OCI-LY7 (cell line): ENCODE measurements at regions not wholly inside any gene's neighbourhood (a gene's known extent, or its start where the extent isn't known, plus 50 kb on each side); places are given as distances from the start of the nearest gene placed in this dataset.

Experiments
- BruUV-seq: library from RNA; stranded (reverse); fragments of 400-500 nt; replicated peaks from 2 replicates; lab custom pipeline; 2021; lab: Mats Ljungman, UMichigan
- CTCF ChIA-PET: fragments of 300-600 bp; sonication (Branson Sonifier 250); formaldehyde crosslinking; loops from one replicate; lab custom pipeline; 2022; ENCODE audit warnings: antibody characterized with exemption; ENCODE audit not compliant: unreplicated experiment; lab: Charles Lee
- POLR2A ChIA-PET: fragments of 300-600 bp; sonication (Branson Sonifier 250); formaldehyde crosslinking; loops from one replicate; lab custom pipeline; 2022; ENCODE audit warnings: antibody characterized with exemption; lab: Charles Lee
- DNase-seq: peaks from one replicate; pipeline ENCODE4 v3.0.0-alpha.2; 2015; ENCODE audit warnings: low spot score
- H2AFZ ChIP-seq: fragments of 200-600 bp; sonication (generic), shearing (Covaris generic); 2 replicates; pipeline ENCODE4 v1.6.1; 2014; ENCODE audit warnings: mild to moderate bottlenecking, antibody characterized with exemption, low read length, moderate library complexity
- H3K27ac ChIP-seq: fragments of 200-600 bp; sonication (generic); 2 replicates; pipeline ENCODE4 v1.5.1; 2014; ENCODE audit warnings: mixed run types, low read depth, mild to moderate bottlenecking, moderate library complexity, low read length, inconsistent platforms; ENCODE audit not compliant: poor library complexity, severe bottlenecking
- H3K36me3 ChIP-seq: fragments of 200-600 bp; sonication (generic); 2 replicates; pipeline ENCODE4 v1.6.1; 2014; ENCODE audit warnings: mild to moderate bottlenecking, antibody characterized with exemption, low read length, moderate library complexity, mixed read lengths; ENCODE audit not compliant: insufficient read depth
- H3K4me1 ChIP-seq: fragments of 200-600 bp; sonication (generic); 2 replicates; pipeline ENCODE4 v1.5.1; 2014; ENCODE audit warnings: mild to moderate bottlenecking, low read length; ENCODE audit not compliant: insufficient read depth, poor library complexity, severe bottlenecking
- H3K4me2 ChIP-seq: fragments of 200-600 bp; sonication (generic); 2 replicates; pipeline ENCODE4 v1.6.1; 2014; ENCODE audit warnings: mild to moderate bottlenecking, low read length
- H3K4me3 ChIP-seq: fragments of 200-600 bp; sonication (generic); 2 replicates; pipeline ENCODE4 v1.5.1; 2014; ENCODE audit warnings: mild to moderate bottlenecking, low read depth, low read length; ENCODE audit not compliant: poor library complexity, severe bottlenecking
- H3K79me2 ChIP-seq: fragments of 200-600 bp; sonication (generic); 2 replicates; pipeline ENCODE4 v1.6.1; 2016; ENCODE audit warnings: low read depth, mild to moderate bottlenecking, low read length, moderate library complexity, mixed read lengths; ENCODE audit not compliant: insufficient read depth
- H3K9me2 ChIP-seq: fragments of 200-600 bp; sonication (generic); 2 replicates; pipeline ENCODE4 v1.6.1; 2016; ENCODE audit warnings: mild to moderate bottlenecking, low read length, mixed read lengths; ENCODE audit not compliant: insufficient read depth
- H3K9me3 ChIP-seq: fragments of 200-600 bp; sonication (generic); 2 replicates; pipeline ENCODE4 v1.6.1; 2014; ENCODE audit warnings: mild to moderate bottlenecking, mixed run types, low read length, mixed read lengths
- H4K20me1 ChIP-seq: fragments of 200-600 bp; sonication (generic); 2 replicates; pipeline ENCODE4 v1.6.1; 2014; ENCODE audit warnings: mild to moderate bottlenecking, antibody characterized with exemption, low read length, moderate library complexity, mixed read lengths; ENCODE audit not compliant: insufficient read depth
- CTCF ChIP-seq: fragments of 200-600 bp; sonication (generic); conservative IDR thresholded peaks from 2 replicates; pipeline ENCODE4 v1.5.1; 2014; ENCODE audit warnings: mild to moderate bottlenecking, antibody characterized with exemption, low read length, moderate library complexity, mixed read lengths
- EZH2phosphoT487 ChIP-seq: fragments of 200-600 bp; sonication (generic); IDR thresholded peaks from 2 replicates; pipeline ENCODE4 v1.6.1; 2018; ENCODE audit warnings: low read depth, borderline replicate concordance, mild to moderate bottlenecking, mixed run types, antibody characterized with exemption, low read length, moderate library complexity, mixed read lengths
- intact Hi-C: fragments of 100-400 bp; cut with micrococcal nuclease; formaldehyde crosslinking; loops from one replicate; pipeline ENCODE4 v1.10.0; 2022; ENCODE audit not compliant: unreplicated experiment

GRCh38 chr5:74945561-74946165, 79.5 kb upstream of the FAM169A start:
- H3K27ac ChIP-seq: no peak overlapping the region
- H3K9me3 ChIP-seq: no peaks in the 10 kb centered on the region
- H4K20me1 ChIP-seq: no peaks in the 10 kb centered on the region
- H3K4me2 ChIP-seq: no peak overlapping the region
- H3K4me1 ChIP-seq: no peaks in the 10 kb centered on the region
- no peaks in the 10 kb centered on the region for H3K36me3 ChIP-seq
- no TSS peak for BruUV-seq
- H2AFZ ChIP-seq: no peak overlapping the region
- ChIA-PET POLR2A (no interaction called here), CTCF (no interaction called here)
- 0 out of 2 replicates have a peak, but pooled peaks cover 3% of the 10 kb centered on the region for H3K9me2 ChIP-seq
- DNase-seq: no peak
- TF ChIP-seq EZH2phosphoT487 (no peak), CTCF (no peak)
- intact Hi-C loops: no loop called here
- no peak overlapping the region for H3K4me3 ChIP-seq
- no peaks in the 10 kb centered on the region for H3K79me2 ChIP-seq

- H3K4me2 ChIP-seq: no peak overlapping the region
- no TSS peak for BruUV-seq
- intact Hi-C loops: no loop called here
These were observed 77.7 kb upstream of the FAM169A start for GRCh38 chr5:74943905-74944304.

More at GRCh38 chr5:74943905-74944304, 77.7 kb upstream of the FAM169A start:
- Histone ChIP-seq H3K9me2 (0 out of 2 replicates have a peak, but pooled peaks cover 3% of the 10 kb centered on the region), H3K4me1 (no peaks in the 10 kb centered on the region), H3K36me3 (no peaks in the 10 kb centered on the region), H2AFZ (no peak overlapping the region), H4K20me1 (no peaks in the 10 kb centered on the region), H3K79me2 (no peaks in the 10 kb centered on the region), H3K4me3 (no peak overlapping the region), H3K9me3 (no peaks in the 10 kb centered on the region), H3K27ac (no peak overlapping the region)
- DNase-seq: no peak
- POLR2A ChIA-PET: interaction anchor here (0.7 kb wide), 1 partner anchor 686 kb away, joined by 3 read pairs; no protein-coding TSS in a partner anchor
- TF ChIP-seq EZH2phosphoT487: no peak
- TF ChIP-seq CTCF: peak; percentile 26; the same call in 1 of the 2 replicates
- CTCF ChIA-PET: no interaction called here
